ENCODE measurements at regions not wholly inside any gene's neighbourhood (a gene's known extent, or its start where the extent isn't known, plus 50 kb on each side); places are given as distances from the start of the nearest gene placed in this dataset.

- DNase-seq: no peak
Observed at GRCh38 chr3:168884353-168884903, 779.1 kb downstream of the MECOM start.

GRCh38 chr3:168883145-168883544 is 780.4 kb downstream of the MECOM start:
- no peak for DNase-seq

GRCh38 chr3:168881804-168882203 is 781.7 kb downstream of the MECOM start:
- no peak for DNase-seq

- DNase-seq: no peak
Observed at GRCh38 chr3:168878655-168879054, 782.9 kb upstream of the GOLIM4 start.

GRCh38 chr3:168877899-168878298 is 782.2 kb upstream of the GOLIM4 start:
- no peak for DNase-seq

- DNase-seq: no peak
Observed at GRCh38 chr3:168876346-168877035, 780.8 kb upstream of the GOLIM4 start.

GRCh38 chr3:168872826-168873225 is 777.1 kb upstream of the GOLIM4 start:
- DNase-seq: no peak

- no peak for DNase-seq
Observed at GRCh38 chr3:168870892-168871291, 775.2 kb upstream of the GOLIM4 start.

- no peak for DNase-seq
Observed at GRCh38 chr3:168865022-168865551, 769.4 kb upstream of the GOLIM4 start.

- no peak for DNase-seq
Observed at GRCh38 chr3:168864107-168865021, 768.6 kb upstream of the GOLIM4 start.

- DNase-seq: no peak
Observed at GRCh38 chr3:168863561-168863960, 767.8 kb upstream of the GOLIM4 start.

GRCh38 chr3:168862466-168862865 is 766.7 kb upstream of the GOLIM4 start:
- no peak for DNase-seq

GRCh38 chr3:168860592-168860991 is 764.9 kb upstream of the GOLIM4 start:
- DNase-seq: no peak

GRCh38 chr3:168860028-168860427 is 764.3 kb upstream of the GOLIM4 start:
- DNase-seq: no peak

- DNase-seq: no peak
Observed at GRCh38 chr3:168859574-168859973, 763.9 kb upstream of the GOLIM4 start.

- no peak for DNase-seq
Observed at GRCh38 chr3:168859143-168859542, 763.4 kb upstream of the GOLIM4 start.

GRCh38 chr3:168858327-168858726 is 762.6 kb upstream of the GOLIM4 start:
- no peak for DNase-seq

- DNase-seq: no peak
Observed at GRCh38 chr3:168850109-168850508, 754.4 kb upstream of the GOLIM4 start.

GRCh38 chr3:168847291-168847883 is 751.7 kb upstream of the GOLIM4 start:
- DNase-seq: no peak

- DNase-seq: no peak
Observed at GRCh38 chr3:168844894-168845482, 749.3 kb upstream of the GOLIM4 start.

GRCh38 chr3:168844472-168844871 is 748.7 kb upstream of the GOLIM4 start:
- no peak for DNase-seq

GRCh38 chr3:168843481-168843880 is 747.8 kb upstream of the GOLIM4 start:
- DNase-seq: no peak

- no peak for DNase-seq
Observed at GRCh38 chr3:168839653-168840052, 743.9 kb upstream of the GOLIM4 start.

All from activated CD8-positive, alpha-beta memory T cell treated with anti-CD3 and anti-CD28 coated beads for 24 hours (primary cell).